ENCODE measurements at regions not wholly inside any gene's neighbourhood (a gene's known extent, or its start where the extent isn't known, plus 50 kb on each side); places are given as distances from the start of the nearest gene placed in this dataset.
A peak's percentile ranks its signal among the peaks of the same experiment; 100 is the strongest.

GRCh38 chr6:167774881-167775280, 51.8 kb upstream of the AFDN start:
- no peak overlapping the region for H3K4me3 ChIP-seq
- H3K36me3 ChIP-seq: no peaks in the 10 kb centered on the region
- no peak overlapping the region for H3K27ac ChIP-seq (replicated peaks)
- H3K27me3 ChIP-seq (ENCODE audit: low read depth): no peaks in the 10 kb centered on the region
- intact Hi-C loops (cut with micrococcal nuclease): no loop called here
- DNase-seq: no peak
- no peaks in the 10 kb centered on the region for H3K9me3 ChIP-seq (replicated peaks)
- no peak for TF ChIP-seq CTCF (IDR thresholded peaks at IDR 0.05; ENCODE audit: borderline replicate concordance)
- peaks cover 7% of the 10 kb centered on the region for H3K4me1 ChIP-seq

GRCh38 chr6:167776906-167777627, 49.6 kb upstream of the AFDN start:
- intact Hi-C loops (cut with micrococcal nuclease): no loop called here
- no peak for DNase-seq
- Histone ChIP-seq H3K4me1 (peaks cover 7% of the 10 kb centered on the region), H3K36me3 (no peaks in the 10 kb centered on the region), H3K27me3 (ENCODE audit: low read depth) (no peaks in the 10 kb centered on the region), H3K27ac (replicated peaks) (peak overlapping the region; percentile 72), H3K4me3 (no peak overlapping the region), H3K9me3 (replicated peaks) (no peaks in the 10 kb centered on the region)
- TF ChIP-seq CTCF (IDR thresholded peaks at IDR 0.05; ENCODE audit: borderline replicate concordance): no peak

All from left ventricle myocardium inferior (tissue), 1 donor.